GF-D8 (cell line): ENCODE measurements at regions not wholly inside any gene's neighbourhood (a gene's known extent, or its start where the extent isn't known, plus 50 kb on each side); places are given as distances from the start of the nearest gene placed in this dataset.

Source experiments
- DNase-seq: peaks from one replicate; lab custom pipeline; 2025; lab: John Stamatoyannopoulos, UW

DNA sequence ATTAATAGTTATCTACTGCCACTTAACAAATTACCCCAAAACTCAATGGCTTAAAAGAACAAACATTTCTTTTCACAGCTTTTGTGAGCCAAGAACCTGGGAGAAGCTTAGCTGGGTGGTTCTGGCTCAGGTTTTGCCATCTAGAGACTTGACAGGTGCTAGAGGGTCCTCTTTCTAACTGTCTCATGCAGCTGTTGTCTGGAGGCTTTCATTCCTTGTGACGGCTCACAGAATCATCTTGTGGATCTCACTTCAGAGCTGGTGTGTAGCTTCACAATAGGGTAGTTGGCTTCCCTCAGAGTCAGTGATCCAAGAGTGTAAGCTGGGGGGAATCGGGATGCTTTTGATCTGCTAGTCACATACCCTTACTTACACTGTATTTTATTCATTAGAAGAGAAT, 81.2 kb upstream of the APC start:
- DNase-seq = no peak

DNA sequence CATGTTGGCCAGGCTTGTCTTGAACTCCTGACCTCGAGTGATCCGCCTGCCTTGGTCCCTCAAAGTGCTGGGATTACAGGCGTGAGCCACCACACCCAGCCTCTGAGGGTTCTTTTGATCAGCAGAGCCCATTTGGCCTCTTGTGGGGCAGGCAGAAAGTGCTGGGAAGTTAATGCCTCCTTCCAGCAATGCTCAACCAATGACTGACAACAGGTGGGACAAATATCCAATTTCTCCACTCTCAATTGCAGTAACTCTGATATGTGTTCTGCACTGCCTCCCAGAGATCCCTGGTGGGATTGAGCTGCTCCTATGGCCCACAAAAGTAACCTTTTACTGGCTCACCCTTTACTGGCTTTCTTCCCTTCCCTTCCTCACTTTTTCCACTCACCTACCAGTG, 79.9 kb upstream of the APC start:
- no peak for DNase-seq

GRCh38 chr5:112660359-112660758, 77.3 kb upstream of the APC start:
- no peak for DNase-seq

DNA sequence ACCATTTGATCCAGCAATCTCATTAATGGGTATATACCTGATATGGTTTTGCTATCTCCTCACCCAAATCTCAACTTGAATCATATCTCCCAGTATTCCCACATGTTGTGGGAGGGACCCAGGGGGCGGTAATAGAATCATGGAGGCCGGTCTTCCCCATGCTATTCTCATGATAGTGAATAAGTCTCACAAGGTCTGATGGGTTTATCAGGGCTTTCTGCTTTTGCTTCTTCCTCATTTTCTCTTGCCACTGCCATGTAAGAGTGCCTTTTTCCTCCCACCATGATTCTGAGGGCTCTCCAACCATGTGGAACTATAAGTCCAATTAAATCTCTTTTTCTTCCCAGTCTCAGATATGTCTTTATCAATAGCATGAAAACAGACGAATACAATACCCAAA, 74.5 kb upstream of the APC start:
- DNase-seq = no peak

DNA sequence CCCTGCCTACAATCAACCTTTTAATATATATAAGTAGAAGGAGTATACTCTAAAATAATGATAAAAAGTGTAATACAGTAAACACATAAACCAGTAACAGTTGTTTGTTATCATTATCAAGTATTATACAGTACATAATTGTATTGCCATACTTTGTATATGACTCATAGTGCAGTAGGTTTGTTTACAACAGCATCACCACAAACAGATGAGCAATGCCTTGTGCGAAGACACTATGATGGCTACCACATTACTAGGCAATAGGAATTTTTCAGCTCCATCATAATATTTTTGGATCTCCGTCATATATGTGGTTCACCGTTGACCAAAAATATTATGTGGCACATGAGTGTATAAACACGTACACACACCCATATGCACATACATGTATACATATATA, 69.7 kb upstream of the APC start:
- DNase-seq = no peak

GRCh38 chr5:112668911-112669310, 68.8 kb upstream of the APC start:
- no peak for DNase-seq

GRCh38 chr5:112669328-112669963, 68.2 kb upstream of the APC start:
- no peak for DNase-seq

DNA sequence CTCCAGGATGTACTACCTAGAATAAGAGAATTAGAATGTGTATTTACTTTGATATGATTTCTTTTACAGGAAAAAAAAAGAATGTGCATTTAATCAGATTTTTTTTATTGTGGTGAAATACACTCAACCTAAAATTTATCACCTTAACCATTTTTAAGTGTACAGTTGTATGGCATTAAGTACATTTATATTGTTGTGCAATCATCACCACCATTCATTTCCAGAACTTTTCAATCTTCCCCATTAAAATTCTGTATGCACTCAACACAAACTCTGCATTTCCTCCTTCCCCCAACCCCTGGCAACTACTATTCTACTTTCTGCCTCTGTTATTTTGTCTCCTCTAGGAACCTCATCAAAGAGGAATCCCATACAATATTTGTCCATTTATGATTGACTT, 66.0 kb upstream of the APC start:
- no peak for DNase-seq

- no peak for DNase-seq
These were observed 56.2 kb upstream of the APC start for GRCh38 chr5:112681481-112681908.

DNA sequence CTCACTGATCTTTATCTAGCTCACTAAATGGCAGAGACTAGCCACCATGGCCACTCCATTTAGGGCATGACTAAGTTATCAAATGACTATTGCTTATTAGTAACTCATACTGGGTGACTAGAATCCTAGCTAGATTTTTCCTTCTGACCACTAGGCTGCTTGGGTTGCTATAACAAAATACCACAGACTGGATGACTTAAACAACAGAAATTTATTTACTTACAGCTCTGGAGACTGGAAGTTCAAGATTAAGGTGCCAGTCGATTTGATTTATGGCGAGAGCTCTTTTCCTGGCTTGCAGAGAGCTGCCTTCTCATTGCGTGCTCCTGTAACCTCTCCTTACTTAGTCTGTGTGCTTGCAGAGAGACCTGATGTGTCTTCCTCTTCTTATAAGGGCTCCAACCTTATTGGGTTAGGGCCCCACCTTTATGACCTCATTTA, 55.0 kb upstream of the APC start:
- no peak for DNase-seq

- no peak for DNase-seq
These were observed 53.6 kb upstream of the APC start for GRCh38 chr5:112684121-112684520.

DNA sequence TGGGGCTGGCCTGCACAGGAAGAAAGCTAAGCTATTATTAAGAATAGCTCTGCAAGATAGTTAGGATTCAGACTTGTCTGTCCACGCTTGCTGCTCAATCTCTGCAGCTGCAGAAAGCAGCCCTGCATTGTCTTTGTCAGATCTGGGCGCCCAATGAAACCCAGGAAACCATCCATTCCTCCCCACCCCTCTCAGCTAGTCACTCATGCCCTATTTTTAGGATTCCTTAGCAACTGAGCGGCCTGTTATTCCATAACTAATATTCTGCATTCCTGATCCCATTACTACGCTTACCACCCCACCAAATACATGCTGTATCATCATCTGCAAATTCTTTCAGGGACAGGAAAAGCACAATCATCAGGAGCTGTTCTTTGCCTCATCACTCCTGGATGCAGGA, 52.9 kb upstream of the APC start:
- no peak for DNase-seq

DNA sequence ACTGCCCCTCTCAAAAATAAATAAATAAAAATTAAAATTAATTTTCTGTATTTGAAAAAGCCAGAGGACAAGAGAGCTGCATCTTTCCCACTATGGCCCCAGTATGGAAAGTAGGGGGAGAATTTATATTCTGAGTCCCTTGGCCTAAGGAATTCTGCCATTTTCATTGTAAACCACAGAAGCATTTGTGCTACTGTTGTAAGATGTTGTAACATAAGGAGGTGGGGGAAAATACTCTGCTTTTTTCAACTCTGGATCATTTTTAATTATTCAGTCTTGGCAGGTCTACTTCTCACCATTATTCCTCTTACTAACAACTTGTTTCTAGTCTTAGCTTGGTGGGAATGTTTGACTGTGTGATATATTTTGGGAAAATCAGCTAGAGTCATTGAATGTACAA, 52.3 kb upstream of the APC start:
- DNase-seq = no peak

DNA sequence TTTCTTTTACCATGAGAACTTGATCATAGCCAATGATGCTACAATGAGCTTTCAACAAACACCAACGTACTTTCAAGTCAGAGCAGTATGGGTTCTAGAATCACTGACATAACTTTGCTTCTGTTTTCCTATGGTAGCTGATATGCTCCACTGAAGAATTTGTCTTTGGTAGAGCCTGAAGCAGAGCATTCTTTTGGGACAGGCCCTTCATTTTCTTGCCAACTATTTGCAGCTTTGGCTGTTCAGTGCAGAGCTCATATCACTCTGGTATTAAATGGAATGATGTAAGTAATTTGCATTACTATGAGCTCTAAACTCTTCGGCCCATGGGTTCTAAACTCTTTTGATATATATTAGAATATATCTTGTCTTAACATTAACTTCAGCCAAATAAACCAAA, 51.8 kb upstream of the APC start:
- no peak for DNase-seq

- DNase-seq = no peak
These were observed 51.0 kb upstream of the APC start for GRCh38 chr5:112686675-112687074.

GRCh38 chr5:112687306-112687705, 50.4 kb upstream of the APC start:
- DNase-seq = no peak
